ENCODE measurements at regions not wholly inside any gene's neighbourhood (a gene's known extent, or its start where the extent isn't known, plus 50 kb on each side); places are given as distances from the start of the nearest gene placed in this dataset.

DNA sequence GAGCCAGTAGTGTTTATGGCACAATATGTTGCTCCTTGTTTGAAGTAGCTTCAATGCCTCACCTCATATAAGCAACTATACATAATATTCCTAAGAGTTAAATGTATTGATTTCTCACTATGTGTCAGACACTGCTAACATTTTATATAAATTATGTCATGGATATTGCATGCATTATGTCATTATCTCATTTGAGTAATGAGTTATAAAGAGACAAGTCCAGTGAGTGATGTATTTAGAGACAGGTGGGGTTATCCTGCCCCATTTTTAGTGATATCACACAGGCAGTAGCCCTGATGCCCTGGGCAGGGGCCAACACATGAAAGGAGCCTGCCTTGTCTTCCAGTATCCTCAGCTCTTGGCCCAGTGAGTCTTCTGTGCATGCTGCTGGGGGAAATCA is 247.0 kb upstream of the SESN3 start (continued):
- TF ChIP-seq SOX15 (CRISPR knock-in tag; IDR thresholded peaks at IDR 0.05) (no peak), RORB (CRISPR knock-in tag; IDR thresholded peaks at IDR 0.05) (no peak), EMX1 (CRISPR knock-in tag; IDR thresholded peaks at IDR 0.05) (no peak)

DNA sequence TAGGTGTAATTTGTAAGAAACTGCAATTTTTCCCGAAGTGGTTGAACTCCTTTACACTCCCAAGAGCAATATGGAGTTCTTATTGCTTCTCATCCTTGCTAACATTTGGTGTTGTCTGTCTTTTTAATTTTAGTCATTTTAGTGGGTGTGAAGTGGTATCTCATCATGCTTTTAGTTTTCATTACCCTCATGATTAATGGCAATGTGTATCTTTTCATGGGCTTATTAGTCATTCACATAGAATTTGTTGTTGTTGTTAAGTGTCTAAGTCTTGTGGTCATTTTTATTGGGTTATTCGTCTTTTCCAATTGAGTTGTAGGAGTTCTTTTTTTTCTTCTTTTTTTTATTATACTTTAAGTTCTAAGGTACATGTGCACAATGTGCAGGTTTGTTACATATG is 238.3 kb upstream of the SESN3 start:
- H3K27ac Mint-ChIP-seq: no peak overlapping the region
- H3K27me3 Mint-ChIP-seq (ENCODE audit: low read depth): no peaks in the 10 kb centered on the region
- no peaks in the 10 kb centered on the region for H3K4me1 Mint-ChIP-seq
- TF ChIP-seq GABPB1 (CRISPR knock-in tag; IDR thresholded peaks at IDR 0.05): no peak
- TF ChIP-seq MYBL2 (CRISPR knock-in tag; IDR thresholded peaks at IDR 0.05): no peak
- no peak for TF ChIP-seq ELF4 (CRISPR knock-in tag; IDR thresholded peaks at IDR 0.05; ENCODE audit: low read depth)
- TF ChIP-seq, protein P1, sequence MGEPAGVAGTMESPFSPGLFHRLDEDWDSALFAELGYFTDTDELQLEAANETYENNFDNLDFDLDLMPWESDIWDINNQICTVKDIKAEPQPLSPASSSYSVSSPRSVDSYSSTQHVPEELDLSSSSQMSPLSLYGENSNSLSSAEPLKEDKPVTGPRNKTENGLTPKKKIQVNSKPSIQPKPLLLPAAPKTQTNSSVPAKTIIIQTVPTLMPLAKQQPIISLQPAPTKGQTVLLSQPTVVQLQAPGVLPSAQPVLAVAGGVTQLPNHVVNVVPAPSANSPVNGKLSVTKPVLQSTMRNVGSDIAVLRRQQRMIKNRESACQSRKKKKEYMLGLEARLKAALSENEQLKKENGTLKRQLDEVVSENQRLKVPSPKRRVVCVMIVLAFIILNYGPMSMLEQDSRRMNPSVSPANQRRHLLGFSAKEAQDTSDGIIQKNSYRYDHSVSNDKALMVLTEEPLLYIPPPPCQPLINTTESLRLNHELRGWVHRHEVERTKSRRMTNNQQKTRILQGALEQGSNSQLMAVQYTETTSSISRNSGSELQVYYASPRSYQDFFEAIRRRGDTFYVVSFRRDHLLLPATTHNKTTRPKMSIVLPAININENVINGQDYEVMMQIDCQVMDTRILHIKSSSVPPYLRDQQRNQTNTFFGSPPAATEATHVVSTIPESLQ (CRISPR knock-in tag; IDR thresholded peaks at IDR 0.05): no peak
- TF ChIP-seq ESRRA (CRISPR knock-in tag; IDR thresholded peaks at IDR 0.05; ENCODE audit: borderline replicate concordance): no peak
- TF ChIP-seq, protein P2, sequence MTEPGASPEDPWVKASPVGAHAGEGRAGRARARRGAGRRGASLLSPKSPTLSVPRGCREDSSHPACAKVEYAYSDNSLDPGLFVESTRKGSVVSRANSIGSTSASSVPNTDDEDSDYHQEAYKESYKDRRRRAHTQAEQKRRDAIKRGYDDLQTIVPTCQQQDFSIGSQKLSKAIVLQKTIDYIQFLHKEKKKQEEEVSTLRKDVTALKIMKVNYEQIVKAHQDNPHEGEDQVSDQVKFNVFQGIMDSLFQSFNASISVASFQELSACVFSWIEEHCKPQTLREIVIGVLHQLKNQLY (CRISPR knock-in tag; IDR thresholded peaks at IDR 0.05): no peak
- TF ChIP-seq ZNF232 (CRISPR knock-in tag; IDR thresholded peaks at IDR 0.05): no peak
- TF ChIP-seq, protein P3, sequence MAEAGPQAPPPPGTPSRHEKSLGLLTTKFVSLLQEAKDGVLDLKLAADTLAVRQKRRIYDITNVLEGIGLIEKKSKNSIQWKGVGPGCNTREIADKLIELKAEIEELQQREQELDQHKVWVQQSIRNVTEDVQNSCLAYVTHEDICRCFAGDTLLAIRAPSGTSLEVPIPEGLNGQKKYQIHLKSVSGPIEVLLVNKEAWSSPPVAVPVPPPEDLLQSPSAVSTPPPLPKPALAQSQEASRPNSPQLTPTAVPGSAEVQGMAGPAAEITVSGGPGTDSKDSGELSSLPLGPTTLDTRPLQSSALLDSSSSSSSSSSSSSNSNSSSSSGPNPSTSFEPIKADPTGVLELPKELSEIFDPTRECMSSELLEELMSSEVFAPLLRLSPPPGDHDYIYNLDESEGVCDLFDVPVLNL (CRISPR knock-in tag; IDR thresholded peaks at IDR 0.05; ENCODE audit: borderline replicate concordance, low read depth): no peak
- TF ChIP-seq SMAD4 (CRISPR knock-in tag; IDR thresholded peaks at IDR 0.05): no peak
- no peak for TF ChIP-seq ATF1 (CRISPR knock-in tag; IDR thresholded peaks at IDR 0.05)
- TF ChIP-seq CREM (CRISPR knock-in tag; IDR thresholded peaks at IDR 0.05): no peak
- TF ChIP-seq GRHL2 (CRISPR knock-in tag; IDR thresholded peaks at IDR 0.05; ENCODE audit: insufficient replicate concordance, severe bottlenecking): no peak
- no peak for TF ChIP-seq CREB1 (CRISPR knock-in tag; IDR thresholded peaks at IDR 0.05)
- TF ChIP-seq OVOL2 (CRISPR knock-in tag; IDR thresholded peaks at IDR 0.05; ENCODE audit: borderline replicate concordance): no peak
- no peak for TF ChIP-seq TP53 (CRISPR knock-in tag; IDR thresholded peaks at IDR 0.05)
- TF ChIP-seq FOXK1 (CRISPR knock-in tag; IDR thresholded peaks at IDR 0.05): no peak
- no peak for TF ChIP-seq NFYB (CRISPR knock-in tag; conservative IDR thresholded peaks at IDR 0.05; ENCODE audit: low read depth)
- TF ChIP-seq PRRX2 (CRISPR knock-in tag; IDR thresholded peaks at IDR 0.05): no peak
- ATAC-seq (no peak), DNase-seq (ENCODE audit: low spot score) (no peak)
- ChIA-PET CTCF (no interaction called here), POLR2A (no interaction called here)
- H3K36me3 Mint-ChIP-seq: no peaks in the 10 kb centered on the region
- H3K9me3 Mint-ChIP-seq: no peaks in the 10 kb centered on the region
- H3K4me3 Mint-ChIP-seq: no peak overlapping the region

DNA sequence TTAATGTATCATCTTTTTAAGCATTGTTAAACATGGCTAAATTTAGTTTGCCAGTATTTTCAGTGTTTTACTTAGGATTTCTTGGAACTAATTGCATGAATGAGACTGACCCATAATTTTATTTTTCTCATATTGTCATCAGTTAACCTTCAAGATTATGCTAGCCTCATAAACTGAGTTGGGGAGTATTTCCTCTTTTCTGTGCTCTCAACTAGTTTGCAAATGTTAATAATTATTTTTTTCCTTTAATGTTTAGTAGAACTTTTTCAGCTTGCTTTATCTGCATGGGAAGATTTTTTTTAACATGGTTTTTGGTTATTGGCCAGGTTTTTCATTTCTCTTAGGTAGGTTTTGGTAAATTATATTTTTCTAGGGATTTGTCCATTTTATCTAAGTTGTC is 235.4 kb upstream of the SESN3 start:
- Mint-ChIP-seq H3K4me3 (no peak overlapping the region), H3K27me3 (ENCODE audit: low read depth) (no peaks in the 10 kb centered on the region), H3K4me1 (no peaks in the 10 kb centered on the region), H3K36me3 (no peaks in the 10 kb centered on the region), H3K9me3 (no peaks in the 10 kb centered on the region), H3K27ac (no peak overlapping the region)
- DNase-seq (ENCODE audit: low spot score): no peak
- no peak for ATAC-seq
- no peak for TF ChIP-seq SOX15 (CRISPR knock-in tag; IDR thresholded peaks at IDR 0.05)
- no peak for TF ChIP-seq ZNF232 (CRISPR knock-in tag; IDR thresholded peaks at IDR 0.05)
- TF ChIP-seq, protein P4, sequence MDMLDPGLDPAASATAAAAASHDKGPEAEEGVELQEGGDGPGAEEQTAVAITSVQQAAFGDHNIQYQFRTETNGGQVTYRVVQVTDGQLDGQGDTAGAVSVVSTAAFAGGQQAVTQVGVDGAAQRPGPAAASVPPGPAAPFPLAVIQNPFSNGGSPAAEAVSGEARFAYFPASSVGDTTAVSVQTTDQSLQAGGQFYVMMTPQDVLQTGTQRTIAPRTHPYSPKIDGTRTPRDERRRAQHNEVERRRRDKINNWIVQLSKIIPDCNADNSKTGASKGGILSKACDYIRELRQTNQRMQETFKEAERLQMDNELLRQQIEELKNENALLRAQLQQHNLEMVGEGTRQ (CRISPR knock-in tag; IDR thresholded peaks at IDR 0.05): no peak
- no peak for TF ChIP-seq HMGA2 (CRISPR knock-in tag; IDR thresholded peaks at IDR 0.05)
- no peak for TF ChIP-seq ZBTB21 (CRISPR knock-in tag; IDR thresholded peaks at IDR 0.05; ENCODE audit: borderline replicate concordance)
- TF ChIP-seq ZNF671 (CRISPR knock-in tag; IDR thresholded peaks at IDR 0.05): no peak
- TF ChIP-seq NR1H2 (CRISPR knock-in tag; IDR thresholded peaks at IDR 0.05): no peak
- no peak for TF ChIP-seq TEAD1 (CRISPR knock-in tag; IDR thresholded peaks at IDR 0.05)
- no peak for TF ChIP-seq ZNF416 (CRISPR knock-in tag; IDR thresholded peaks at IDR 0.05)
- no peak for TF ChIP-seq SMAD3 (CRISPR knock-in tag; IDR thresholded peaks at IDR 0.05; ENCODE audit: borderline replicate concordance)
- no peak for TF ChIP-seq ZNF263 (CRISPR knock-in tag; IDR thresholded peaks at IDR 0.05; ENCODE audit: low read depth)
- no peak for TF ChIP-seq FOXJ3 (CRISPR knock-in tag; IDR thresholded peaks at IDR 0.05; ENCODE audit: borderline replicate concordance)
- ChIA-PET CTCF (interaction anchor here (1.3 kb wide), 1 partner anchor 315 kb away, joined by 6 read pairs; no protein-coding TSS in a partner anchor), POLR2A (no interaction called here)

All from WTC11 (cell line).